NCI-H1092 treated with DMSO at 0.1 percent for 48 hours (cell line): ENCODE measurements at regions not wholly inside any gene's neighbourhood (a gene's known extent, or its start where the extent isn't known, plus 50 kb on each side); places are given as distances from the start of the nearest gene placed in this dataset.

Experiments
- DNase-seq: peaks from one replicate; lab custom pipeline; 2025; lab: John Stamatoyannopoulos, UW

DNA sequence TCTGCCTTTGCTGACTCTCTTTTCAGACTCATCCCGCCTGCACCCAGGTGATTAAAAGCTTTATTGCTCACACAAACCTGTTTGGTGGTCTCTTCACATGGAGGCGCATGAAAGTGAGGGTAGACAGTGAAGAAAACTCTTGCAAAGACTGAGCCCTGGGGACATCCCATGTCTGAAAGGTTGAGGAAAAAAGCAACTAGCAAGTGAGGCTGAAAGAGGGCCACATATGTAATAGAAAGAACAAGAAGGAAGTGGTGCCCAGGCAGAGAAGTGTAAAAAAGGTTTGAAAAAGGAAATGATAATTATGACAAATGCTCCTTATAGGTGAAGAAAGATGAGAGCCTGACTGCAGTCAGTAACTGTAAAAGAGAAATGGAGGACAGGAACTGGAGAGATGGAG lies 115.9 kb upstream of the NEK7 start:
- DNase-seq = no peak

- no peak for DNase-seq
These were observed 114.6 kb upstream of the NEK7 start for GRCh38 chr1:198042168-198042567.

- DNase-seq = no peak
These were observed 108.9 kb upstream of the NEK7 start for GRCh38 chr1:198047913-198048312.

DNA sequence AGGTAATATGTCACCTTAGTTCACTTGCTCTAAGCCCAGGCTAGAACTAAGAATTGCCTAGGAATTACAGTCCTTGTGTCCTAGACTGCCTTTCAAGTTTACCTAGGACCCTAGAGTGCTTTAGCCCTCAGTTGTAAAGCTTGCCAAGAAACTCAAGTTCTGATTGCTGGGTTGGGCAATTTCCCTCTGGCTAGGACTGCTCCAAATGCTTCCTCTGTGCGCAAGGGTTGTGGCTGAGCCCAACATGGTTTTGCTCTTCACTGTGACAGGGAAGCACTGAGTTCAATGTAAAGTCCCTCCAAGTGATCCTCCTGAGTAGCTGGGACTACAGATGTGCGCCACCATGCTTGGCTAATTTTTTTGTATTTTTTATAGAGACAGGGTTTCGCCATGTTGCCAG lies 102.3 kb upstream of the NEK7 start:
- no peak for DNase-seq

DNA sequence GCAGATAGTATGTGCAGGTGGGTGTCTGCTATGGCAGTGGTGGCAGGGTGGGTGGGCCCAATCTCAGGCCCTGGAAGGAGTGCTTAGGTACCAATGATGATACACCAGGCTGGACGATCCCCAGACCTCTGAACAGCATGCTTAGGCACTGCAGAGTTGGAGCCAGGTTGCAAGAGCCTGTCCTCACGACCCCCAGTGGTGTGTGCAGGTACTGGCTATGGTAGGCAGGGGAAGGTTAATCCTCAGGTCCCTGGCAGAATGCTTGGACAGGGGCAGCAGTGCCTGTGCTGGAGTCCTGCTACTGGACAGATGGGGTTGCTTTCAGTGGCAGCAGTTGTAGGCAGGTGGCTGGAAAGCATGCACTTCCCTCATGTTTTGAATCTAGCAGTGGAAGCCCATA lies 100.5 kb upstream of the NEK7 start:
- no peak for DNase-seq

- no peak for DNase-seq
These were observed 92.6 kb upstream of the NEK7 start for GRCh38 chr1:198064181-198064580.

GRCh38 chr1:198068285-198068684 lies 88.5 kb upstream of the NEK7 start:
- no peak for DNase-seq

GRCh38 chr1:198072177-198072576 lies 84.6 kb upstream of the NEK7 start:
- no peak for DNase-seq

DNA sequence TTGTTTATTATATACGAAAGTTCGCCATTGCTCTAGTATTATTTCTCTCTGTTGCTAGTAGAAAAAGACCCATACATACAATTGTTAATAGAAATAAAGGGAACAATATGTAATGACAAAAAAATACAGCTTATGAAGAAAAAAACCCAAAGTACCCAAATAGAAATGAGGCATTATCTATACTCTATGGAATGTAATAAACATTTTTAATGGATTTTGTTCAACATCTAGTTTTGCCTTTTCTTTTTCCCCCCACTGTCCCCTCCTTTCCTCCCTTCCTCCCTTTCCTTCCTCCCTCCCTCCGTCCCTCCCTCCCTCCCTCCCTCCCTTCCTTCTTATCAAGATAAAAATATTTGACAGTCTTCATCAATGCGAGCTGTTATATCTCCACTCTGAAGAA lies 81.5 kb upstream of the NEK7 start:
- DNase-seq = no peak

- no peak for DNase-seq
These were observed 77.3 kb upstream of the NEK7 start for GRCh38 chr1:198079432-198079951.

DNA sequence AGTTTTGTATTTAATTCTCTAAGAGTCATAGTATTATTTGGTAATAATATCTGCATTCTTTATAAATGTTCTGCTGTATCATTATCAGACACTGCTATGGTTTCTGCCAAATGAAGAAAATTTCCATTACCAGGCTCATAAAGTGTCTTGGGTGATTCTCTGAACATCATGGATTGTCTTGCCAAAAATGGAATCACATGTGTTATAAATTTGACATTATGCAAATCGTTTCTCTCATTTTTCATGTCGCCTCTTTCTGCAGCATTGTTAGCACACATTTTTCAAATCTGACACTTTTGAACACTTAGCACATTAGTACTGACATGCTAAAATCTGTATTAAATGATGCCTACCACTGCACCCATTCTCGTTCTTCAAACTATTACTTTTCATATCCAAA lies 74.2 kb upstream of the NEK7 start:
- DNase-seq = no peak

DNA sequence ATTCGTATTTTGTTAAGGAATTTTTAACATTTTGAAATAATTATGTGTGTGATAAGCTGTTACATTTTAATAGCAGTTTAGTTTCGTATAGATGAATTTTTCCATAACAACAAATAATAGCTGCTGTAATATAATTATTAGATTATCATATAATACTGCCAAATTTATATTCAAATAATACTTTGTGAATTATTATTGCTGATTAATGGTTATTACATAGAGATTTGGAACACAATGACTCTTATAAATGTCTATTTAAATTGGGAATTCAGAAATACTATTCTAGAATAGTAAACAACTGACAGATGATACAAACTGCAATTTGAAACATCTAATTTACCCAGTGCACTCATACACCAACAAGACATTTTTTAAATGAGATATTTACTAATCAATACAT lies 73.2 kb upstream of the NEK7 start:
- no peak for DNase-seq

GRCh38 chr1:198084241-198084908 lies 72.4 kb upstream of the NEK7 start:
- DNase-seq = no peak

DNA sequence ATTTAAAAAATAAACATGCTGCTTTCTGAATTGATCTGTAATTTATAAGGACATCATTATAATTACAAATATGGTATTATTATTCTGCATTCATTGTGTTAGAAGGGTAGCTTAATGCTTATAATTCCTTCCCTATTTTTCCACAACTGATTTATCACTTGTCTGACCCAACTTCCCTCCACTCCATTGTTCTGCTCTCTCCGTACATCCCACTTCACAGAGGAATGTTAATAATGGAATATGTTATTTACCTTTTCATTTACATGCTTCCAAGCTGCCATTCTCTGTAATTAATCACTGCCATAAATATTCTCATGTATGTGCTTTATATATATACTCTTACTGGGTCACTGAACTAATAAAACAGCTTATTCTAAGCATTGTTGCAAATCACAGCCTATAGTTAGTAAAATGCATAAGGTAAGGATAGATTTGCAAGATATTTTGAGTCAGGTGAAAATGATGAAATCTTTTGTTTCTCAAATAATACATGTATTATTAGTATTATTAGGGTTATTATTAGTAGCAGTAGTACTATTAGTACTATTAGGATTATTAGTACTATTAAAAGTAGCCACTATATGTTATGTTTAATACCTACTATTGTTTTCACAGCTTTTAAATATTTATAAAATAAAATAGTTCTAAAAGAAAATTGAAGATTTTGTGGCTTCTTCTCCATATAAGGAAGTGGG lies 70.6 kb upstream of the NEK7 start:
- DNase-seq = no peak

- DNase-seq = no peak
These were observed 69.0 kb upstream of the NEK7 start for GRCh38 chr1:198087831-198088230.

- DNase-seq = no peak
These were observed 68.3 kb upstream of the NEK7 start for GRCh38 chr1:198088360-198089071.

DNA sequence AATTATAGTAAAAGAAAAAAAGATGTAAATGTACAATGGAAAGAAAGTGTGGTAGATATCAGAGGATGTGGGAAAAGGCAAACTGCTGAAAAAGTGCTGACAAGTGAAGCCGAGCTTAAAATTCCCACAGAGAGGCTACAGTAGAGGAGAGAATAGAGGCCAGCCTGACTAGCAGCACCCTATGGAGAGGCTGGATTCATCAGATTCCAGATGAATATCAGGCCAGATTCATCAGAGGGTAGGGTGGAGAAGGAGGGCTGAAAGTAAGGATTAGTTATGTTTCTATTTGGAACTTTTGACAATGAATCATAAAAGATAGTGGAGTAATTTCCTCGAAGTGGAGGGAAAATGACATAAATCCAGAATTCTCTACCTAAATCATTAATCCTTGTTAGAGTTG lies 60.4 kb upstream of the NEK7 start:
- no peak for DNase-seq

GRCh38 chr1:198099755-198100154 lies 57.0 kb upstream of the NEK7 start:
- no peak for DNase-seq

DNA sequence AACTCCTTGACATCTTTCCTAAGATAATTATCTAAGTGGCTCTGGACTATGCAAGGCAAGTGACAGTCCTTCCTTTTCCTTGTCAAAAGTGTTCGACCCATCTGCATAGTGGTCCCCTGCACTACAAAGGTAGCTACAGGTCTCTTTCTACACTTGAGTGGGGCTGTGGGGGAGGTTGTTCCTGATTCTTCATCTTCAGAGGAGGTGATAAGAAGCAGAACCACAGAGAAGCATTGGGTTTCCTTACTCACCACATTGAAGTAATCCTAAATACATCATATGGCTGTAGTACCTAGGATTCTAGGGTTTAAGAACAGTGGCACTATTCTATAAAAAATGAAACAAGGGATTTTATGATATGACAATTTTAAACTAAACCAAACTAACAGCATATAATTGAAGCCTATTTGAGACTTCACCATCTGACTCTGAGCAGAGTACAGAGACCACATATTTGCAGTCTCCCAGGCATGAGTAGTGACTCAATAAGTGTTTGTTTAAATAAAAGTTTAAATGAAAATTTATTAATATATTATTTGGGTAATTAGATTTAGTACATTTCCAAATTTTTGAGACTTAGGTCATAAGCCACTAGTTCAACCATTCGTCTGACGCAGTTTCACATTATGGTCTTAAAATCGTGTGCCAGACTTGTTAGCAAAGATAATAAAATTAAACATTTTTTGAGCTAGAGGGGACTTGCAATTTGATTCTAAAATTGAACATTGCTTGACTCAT lies 54.9 kb upstream of the NEK7 start:
- no peak for DNase-seq

GRCh38 chr1:198102454-198102827 lies 54.4 kb upstream of the NEK7 start:
- DNase-seq = no peak

DNA sequence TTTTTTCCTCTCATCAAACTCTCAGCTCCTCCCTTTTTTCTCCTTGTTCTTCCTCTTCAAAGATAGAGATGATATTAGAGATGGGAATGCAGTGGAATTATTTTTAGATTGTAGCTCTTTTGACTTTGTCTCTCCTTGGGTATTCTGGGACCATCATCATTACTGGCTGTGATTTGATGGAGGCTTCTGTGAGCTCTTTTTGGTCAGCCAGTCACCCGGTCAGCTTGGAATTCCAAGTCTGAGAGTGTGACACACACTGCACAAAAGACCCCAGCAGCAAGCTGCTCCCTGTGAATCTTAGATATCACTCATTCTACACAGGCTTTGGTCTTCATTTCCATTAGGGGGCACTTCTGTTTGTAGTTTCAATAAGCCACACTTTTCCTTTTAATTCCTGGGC lies 51.6 kb upstream of the NEK7 start:
- no peak for DNase-seq

DNA sequence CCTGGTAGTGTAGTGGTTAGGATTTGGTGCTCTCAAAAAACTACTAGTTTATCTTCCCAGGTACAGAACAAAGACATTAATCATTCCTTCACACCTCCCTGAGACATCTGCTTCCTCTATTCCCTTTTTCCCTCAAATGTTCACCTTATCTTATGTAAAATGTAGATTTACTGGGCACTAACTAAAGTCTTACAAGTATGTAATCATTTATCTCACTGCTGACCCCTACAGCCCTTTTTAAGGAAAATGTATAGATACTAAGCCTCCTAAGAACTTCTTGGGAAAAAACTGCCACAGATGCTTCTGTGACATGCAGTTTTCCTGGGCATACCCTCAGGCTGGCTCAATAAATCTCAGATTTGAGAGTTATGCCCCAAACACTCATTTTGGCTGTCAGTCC lies 50.8 kb upstream of the NEK7 start:
- DNase-seq = no peak
